ENCODE measurements at regions not wholly inside any gene's neighbourhood (a gene's known extent, or its start where the extent isn't known, plus 50 kb on each side); places are given as distances from the start of the nearest gene placed in this dataset.

- no peaks in the 10 kb centered on the region for H3K9me3 Mint-ChIP-seq
Observed at GRCh38 chr9:135016037-135016640, 71.3 kb upstream of the OLFM1 start.

GRCh38 chr9:135016876-135017275 lies 70.6 kb upstream of the OLFM1 start:
- Mint-ChIP-seq H3K27ac (no peak overlapping the region), H3K36me3 (ENCODE audit: low read depth) (no peaks in the 10 kb centered on the region), H3K4me1 (ENCODE audit: low read depth) (no peaks in the 10 kb centered on the region), H3K9me3 (no peaks in the 10 kb centered on the region), H3K4me3 (no peak overlapping the region), H3K27me3 (ENCODE audit: insufficient read depth) (peaks cover 38% of the 10 kb centered on the region)
- no peak for DNase-seq
- no peak for TF ChIP-seq CTCF (IDR thresholded peaks at IDR 0.05)

More at GRCh38 chr9:135016037-135016640, 71.3 kb upstream of the OLFM1 start:
- TF ChIP-seq CTCF (IDR thresholded peaks at IDR 0.05): no peak
- Mint-ChIP-seq H3K27me3 (ENCODE audit: insufficient read depth) (peaks cover 36% of the 10 kb centered on the region), H3K36me3 (ENCODE audit: low read depth) (no peaks in the 10 kb centered on the region), H3K4me1 (ENCODE audit: low read depth) (no peaks in the 10 kb centered on the region), H3K4me3 (no peak overlapping the region), H3K27ac (no peak overlapping the region)
- no peak for DNase-seq

- Mint-ChIP-seq H3K4me1 (ENCODE audit: low read depth) (peaks cover 2% of the 10 kb centered on the region; the same call in 1 of the 2 replicates), H3K36me3 (ENCODE audit: low read depth) (no peaks in the 10 kb centered on the region), H3K27me3 (ENCODE audit: insufficient read depth) (peaks cover 48% of the 10 kb centered on the region), H3K4me3 (no peak overlapping the region), H3K27ac (no peak overlapping the region), H3K9me3 (no peaks in the 10 kb centered on the region)
- DNase-seq: no peak
- TF ChIP-seq CTCF (IDR thresholded peaks at IDR 0.05): no peak
Observed at GRCh38 chr9:135017899-135018298, 69.6 kb upstream of the OLFM1 start.

GRCh38 chr9:135018306-135018915 lies 69.1 kb upstream of the OLFM1 start:
- Mint-ChIP-seq H3K36me3 (ENCODE audit: low read depth) (no peaks in the 10 kb centered on the region), H3K9me3 (no peaks in the 10 kb centered on the region; the same call in 1 of the 2 replicates), H3K27ac (no peak overlapping the region), H3K4me1 (ENCODE audit: low read depth) (peaks cover 7% of the 10 kb centered on the region), H3K4me3 (no peak overlapping the region), H3K27me3 (ENCODE audit: insufficient read depth) (peaks cover 43% of the 10 kb centered on the region)
- DNase-seq: no peak
- no peak for TF ChIP-seq CTCF (IDR thresholded peaks at IDR 0.05)

- peaks cover 43% of the 10 kb centered on the region for H3K27me3 Mint-ChIP-seq (ENCODE audit: insufficient read depth)
- no peak for TF ChIP-seq CTCF (IDR thresholded peaks at IDR 0.05)
- H3K27ac Mint-ChIP-seq: no peak overlapping the region
- H3K9me3 Mint-ChIP-seq: no peaks in the 10 kb centered on the region; the same call in 1 of the 2 replicates
- no peak overlapping the region for H3K4me3 Mint-ChIP-seq
- DNase-seq: no peak
- H3K4me1 Mint-ChIP-seq (ENCODE audit: low read depth): peaks cover 11% of the 10 kb centered on the region
- H3K36me3 Mint-ChIP-seq (ENCODE audit: low read depth): no peaks in the 10 kb centered on the region
Observed at GRCh38 chr9:135019224-135019623, 68.2 kb upstream of the OLFM1 start.
